ENCODE measurements at regions not wholly inside any gene's neighbourhood (a gene's known extent, or its start where the extent isn't known, plus 50 kb on each side); places are given as distances from the start of the nearest gene placed in this dataset.
A peak's percentile ranks its signal among the peaks of the same experiment; 100 is the strongest.

GRCh38 chr2:46816151-46816845 lies 99.3 kb downstream of the MCFD2 start:
- CTCF ChIA-PET, result no interaction called here
- DNase-seq (no peak), ATAC-seq (no peak)
- Mint-ChIP-seq H3K9me3 (no peaks in the 10 kb centered on the region), H3K36me3 (ENCODE audit: low read depth) (no peaks in the 10 kb centered on the region), H3K27ac (no peak overlapping the region), H3K4me3 (no peak overlapping the region), H3K27me3 (peaks cover 4% of the 10 kb centered on the region), H3K4me1 (ENCODE audit: low read depth) (no peaks in the 10 kb centered on the region)
- TF ChIP-seq CTCF (IDR thresholded peaks at IDR 0.05), result no peak
- intact Hi-C loops (cut with micrococcal nuclease), result no loop called here
- POLR2A ChIA-PET, result no interaction called here

- H3K9me3 Mint-ChIP-seq, result no peaks in the 10 kb centered on the region
- no peak overlapping the region for H3K27ac Mint-ChIP-seq
- ChIA-PET POLR2A (no interaction called here), CTCF (no interaction called here)
- no peaks in the 10 kb centered on the region for H3K4me1 Mint-ChIP-seq (ENCODE audit: low read depth)
- no peak overlapping the region for H3K4me3 Mint-ChIP-seq
- ATAC-seq (no peak), DNase-seq (peak; percentile 9)
- no peak for TF ChIP-seq CTCF (IDR thresholded peaks at IDR 0.05)
- H3K36me3 Mint-ChIP-seq (ENCODE audit: low read depth), result no peaks in the 10 kb centered on the region
- intact Hi-C loops (cut with micrococcal nuclease), result no loop called here
- peaks cover 4% of the 10 kb centered on the region for H3K27me3 Mint-ChIP-seq
These were observed 100.3 kb downstream of the MCFD2 start for GRCh38 chr2:46815121-46815802.

GRCh38 chr2:46814160-46814961 lies 101.2 kb downstream of the MCFD2 start:
- peaks cover 3% of the 10 kb centered on the region for H3K9me3 Mint-ChIP-seq
- no peaks in the 10 kb centered on the region for H3K36me3 Mint-ChIP-seq (ENCODE audit: low read depth)
- H3K27ac Mint-ChIP-seq, result no peak overlapping the region
- ChIA-PET POLR2A (no interaction called here), CTCF (interaction anchor here (0.7 to 2.2 kb wide), 2 partner anchors 10 to 37 kb away, joined by 3 to 5 read pairs; no protein-coding TSS in a partner anchor)
- no peak overlapping the region for H3K4me3 Mint-ChIP-seq
- peaks cover 4% of the 10 kb centered on the region for H3K27me3 Mint-ChIP-seq
- no peaks in the 10 kb centered on the region for H3K4me1 Mint-ChIP-seq (ENCODE audit: low read depth)
- intact Hi-C loops (cut with micrococcal nuclease), result no loop called here
- DNase-seq (peak; percentile 11), ATAC-seq (no peak)
- no peak for TF ChIP-seq CTCF (IDR thresholded peaks at IDR 0.05)

GRCh38 chr2:46813680-46814079 lies 101.9 kb downstream of the MCFD2 start:
- CTCF ChIA-PET, result interaction anchor here (2.2 kb wide), 1 partner anchor 37 kb away, joined by 5 read pairs; no protein-coding TSS in a partner anchor
- no peak for TF ChIP-seq CTCF (IDR thresholded peaks at IDR 0.05)
- ATAC-seq (no peak), DNase-seq (no peak)
- Mint-ChIP-seq H3K36me3 (ENCODE audit: low read depth) (no peaks in the 10 kb centered on the region), H3K4me3 (no peak overlapping the region), H3K27ac (no peak overlapping the region), H3K9me3 (peaks cover 5% of the 10 kb centered on the region), H3K4me1 (ENCODE audit: low read depth) (no peaks in the 10 kb centered on the region), H3K27me3 (peaks cover 4% of the 10 kb centered on the region)
- POLR2A ChIA-PET, result no interaction called here
- intact Hi-C loops (cut with micrococcal nuclease), result no loop called here
